Suprapubic skin (tissue), 4 donors: ENCODE measurements at regions not wholly inside any gene's neighbourhood (a gene's known extent, or its start where the extent isn't known, plus 50 kb on each side); places are given as distances from the start of the nearest gene placed in this dataset.

Source experiments
- DNase-seq, 2 donors: peaks; one replicate each; pipeline ENCODE4 v3.0.0-alpha.2; 2019; ENCODE audit warnings: low spot score in 2 of 2
- H3K27ac ChIP-seq: fragments of 200-600 bp; sonication (generic); one replicate; pipeline ENCODE4 v1.5.1; 2019
- H3K27me3 ChIP-seq: fragments of 200-600 bp; sonication (generic); one replicate; pipeline ENCODE4 v1.5.1; 2019
- H3K36me3 ChIP-seq: fragments of 200-600 bp; sonication (generic); one replicate; pipeline ENCODE4 v1.5.1; 2019
- H3K4me1 ChIP-seq: fragments of 200-600 bp; sonication (generic); one replicate; pipeline ENCODE4 v1.5.1; 2019
- H3K4me3 ChIP-seq: fragments of 200-600 bp; sonication (generic); one replicate; pipeline ENCODE4 v1.5.1; 2019; ENCODE audit warnings: mild to moderate bottlenecking
- H3K9me3 ChIP-seq: fragments of 200-600 bp; sonication (generic); one replicate; pipeline ENCODE4 v1.5.1; 2019
- EP300 ChIP-seq: sonication (generic); formaldehyde crosslinking; IDR thresholded peaks from one replicate; pipeline ENCODE4 v1.6.1; 2017; ENCODE audit warnings: antibody characterized with exemption
- POLR2A ChIP-seq, 2 donors: fragments of 450-650 bp; IDR thresholded peaks; one replicate each; pipeline ENCODE4 v1.6.1; 2017; ENCODE audit warnings: antibody characterized with exemption in 2 of 2, mild to moderate bottlenecking in 2 of 2, moderate library complexity in 2 of 2
- POLR2AphosphoS5 ChIP-seq, 3 donors: sonication (generic); formaldehyde crosslinking; IDR thresholded peaks; one replicate each; pipeline ENCODE4 v1.6.1; 2017; ENCODE audit warnings: antibody characterized with exemption in 3 of 3
- whole genome bisulfite sequencing: methylation state at CpG from one replicate; pipeline ENCODE4 v1.1.5; 2018; 5-methylcytosine and 5-hydroxymethylcytosine counted together
- TF ChIP-seq, protein P1 (sequence below), 2 donors: fragments of 200-600 bp in 1 of 2; fragments of 450-650 bp in 1 of 2; sonication (generic) in 1 of 2; IDR thresholded peaks; one replicate each; pipeline ENCODE4 v1.5.1; 2016 to 2019; ENCODE audit warnings: antibody characterized with exemption in 2 of 2, mild to moderate bottlenecking in 1 of 2, moderate library complexity in 1 of 2

DNA sequence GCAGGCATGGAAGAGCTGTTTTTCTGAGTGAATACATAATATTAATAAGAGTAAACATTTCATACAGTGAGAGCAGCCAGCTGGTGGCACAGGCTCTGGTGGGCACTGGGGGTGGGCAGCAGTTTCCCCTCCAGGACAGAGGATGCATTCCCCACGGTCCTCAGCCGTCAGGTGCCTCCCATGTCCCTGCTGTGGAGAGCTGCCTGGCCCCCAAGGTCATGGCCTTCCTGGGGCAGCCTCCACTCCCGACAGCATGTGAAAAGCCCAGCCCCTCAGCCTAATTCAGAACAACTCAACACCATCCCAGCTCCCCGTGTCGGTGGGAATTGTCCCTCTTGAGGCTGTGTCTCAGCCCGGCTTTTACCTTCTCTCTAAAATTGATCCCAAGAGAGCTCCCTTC, 147.4 kb downstream of the GALR1 start:
- Histone ChIP-seq H3K27ac (no peak overlapping the region), H3K36me3 (no peaks in the 10 kb centered on the region), H3K4me3 (no peak overlapping the region), H3K27me3 (no peaks in the 10 kb centered on the region), H3K9me3 (no peaks in the 10 kb centered on the region), H3K4me1 (peaks cover 6% of the 10 kb centered on the region)
- TF ChIP-seq POLR2AphosphoS5 (IDR thresholded peaks at IDR 0.05): no peak
- no peak for TF ChIP-seq EP300
- no peak for TF ChIP-seq POLR2A (IDR thresholded peaks at IDR 0.05)
- TF ChIP-seq, protein P1, sequence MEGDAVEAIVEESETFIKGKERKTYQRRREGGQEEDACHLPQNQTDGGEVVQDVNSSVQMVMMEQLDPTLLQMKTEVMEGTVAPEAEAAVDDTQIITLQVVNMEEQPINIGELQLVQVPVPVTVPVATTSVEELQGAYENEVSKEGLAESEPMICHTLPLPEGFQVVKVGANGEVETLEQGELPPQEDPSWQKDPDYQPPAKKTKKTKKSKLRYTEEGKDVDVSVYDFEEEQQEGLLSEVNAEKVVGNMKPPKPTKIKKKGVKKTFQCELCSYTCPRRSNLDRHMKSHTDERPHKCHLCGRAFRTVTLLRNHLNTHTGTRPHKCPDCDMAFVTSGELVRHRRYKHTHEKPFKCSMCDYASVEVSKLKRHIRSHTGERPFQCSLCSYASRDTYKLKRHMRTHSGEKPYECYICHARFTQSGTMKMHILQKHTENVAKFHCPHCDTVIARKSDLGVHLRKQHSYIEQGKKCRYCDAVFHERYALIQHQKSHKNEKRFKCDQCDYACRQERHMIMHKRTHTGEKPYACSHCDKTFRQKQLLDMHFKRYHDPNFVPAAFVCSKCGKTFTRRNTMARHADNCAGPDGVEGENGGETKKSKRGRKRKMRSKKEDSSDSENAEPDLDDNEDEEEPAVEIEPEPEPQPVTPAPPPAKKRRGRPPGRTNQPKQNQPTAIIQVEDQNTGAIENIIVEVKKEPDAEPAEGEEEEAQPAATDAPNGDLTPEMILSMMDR (IDR thresholded peaks at IDR 0.05): no peak
- no peak for DNase-seq
- 84% methylated on average over 6 of the region's 6 CpGs for WGBS

GRCh38 chr18:77397617-77398016, 148.0 kb downstream of the GALR1 start:
- TF ChIP-seq, protein P1 (IDR thresholded peaks at IDR 0.05): no peak
- TF ChIP-seq POLR2A (IDR thresholded peaks at IDR 0.05): no peak
- TF ChIP-seq EP300: no peak
- TF ChIP-seq POLR2AphosphoS5 (IDR thresholded peaks at IDR 0.05): no peak
- H3K4me3 ChIP-seq: no peak overlapping the region
- H3K27me3 ChIP-seq: no peaks in the 10 kb centered on the region
- no peak overlapping the region for H3K27ac ChIP-seq
- no peaks in the 10 kb centered on the region for H3K9me3 ChIP-seq
- WGBS: 78% methylated on average over 4 of the region's 4 CpGs
- no peak for DNase-seq
- peaks cover 6% of the 10 kb centered on the region for H3K4me1 ChIP-seq
- no peaks in the 10 kb centered on the region for H3K36me3 ChIP-seq

DNA sequence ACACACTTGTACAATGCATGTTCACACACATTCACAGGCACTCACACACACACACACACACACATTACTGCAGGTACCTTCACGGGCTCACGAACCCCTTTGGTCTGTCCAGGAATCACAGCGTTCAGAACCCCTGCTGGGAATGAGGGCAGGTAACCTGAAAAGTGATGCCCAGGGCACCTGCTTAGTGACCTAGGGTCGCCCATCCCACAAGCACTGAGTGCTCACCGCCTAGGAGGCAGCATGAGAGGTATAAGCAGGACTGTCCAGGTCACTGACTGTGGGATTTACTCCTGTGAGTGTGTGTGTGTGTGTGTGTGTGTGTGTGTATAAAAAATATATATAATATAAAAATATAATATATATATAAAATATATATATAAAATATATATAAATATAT, 150.9 kb downstream of the GALR1 start:
- H3K27ac ChIP-seq: no peak overlapping the region
- no peaks in the 10 kb centered on the region for H3K9me3 ChIP-seq
- H3K4me3 ChIP-seq: no peak overlapping the region
- H3K36me3 ChIP-seq: no peaks in the 10 kb centered on the region
- peaks cover 2% of the 10 kb centered on the region for H3K4me1 ChIP-seq
- no peaks in the 10 kb centered on the region for H3K27me3 ChIP-seq
- 88% methylated on average over 5 of the region's 5 CpGs for WGBS
- TF ChIP-seq, protein P1 (IDR thresholded peaks at IDR 0.05): no peak
- TF ChIP-seq POLR2AphosphoS5 (IDR thresholded peaks at IDR 0.05) (no peak), POLR2A (IDR thresholded peaks at IDR 0.05) (no peak), EP300 (no peak)
- DNase-seq: no peak

DNA sequence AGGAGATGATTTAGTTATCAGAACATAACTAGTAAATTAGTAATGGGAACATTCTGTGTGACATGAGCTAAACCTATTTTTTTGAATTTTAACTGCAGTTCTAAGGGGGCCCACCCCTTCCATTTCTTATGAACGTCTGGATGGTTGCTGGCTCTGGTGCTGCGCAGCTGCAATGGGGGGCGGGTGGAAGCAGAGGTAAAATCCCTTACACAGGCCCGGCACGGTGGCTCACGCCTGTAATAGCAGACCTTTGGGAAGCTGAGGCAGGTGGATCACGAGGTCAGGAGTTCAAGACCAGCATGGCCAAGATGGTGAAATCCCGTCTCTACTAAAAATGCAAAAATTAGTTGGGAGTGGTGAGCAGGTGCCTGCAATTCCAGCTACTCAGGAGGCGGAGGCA, 151.5 kb downstream of the GALR1 start:
- whole genome bisulfite sequencing: 66% methylated on average over 9 of the region's 9 CpGs
- DNase-seq: no peak
- Histone ChIP-seq H3K9me3 (no peaks in the 10 kb centered on the region), H3K4me3 (no peak overlapping the region), H3K27me3 (no peaks in the 10 kb centered on the region), H3K36me3 (no peaks in the 10 kb centered on the region), H3K4me1 (no peaks in the 10 kb centered on the region), H3K27ac (no peak overlapping the region)
- TF ChIP-seq POLR2A (IDR thresholded peaks at IDR 0.05) (no peak), POLR2AphosphoS5 (IDR thresholded peaks at IDR 0.05) (no peak), EP300 (no peak)
- TF ChIP-seq, protein P1 (IDR thresholded peaks at IDR 0.05): no peak

- Histone ChIP-seq H3K9me3 (no peaks in the 10 kb centered on the region), H3K4me1 (no peaks in the 10 kb centered on the region), H3K27ac (no peak overlapping the region), H3K36me3 (no peaks in the 10 kb centered on the region), H3K4me3 (no peak overlapping the region), H3K27me3 (no peaks in the 10 kb centered on the region)
- DNase-seq: no peak
- TF ChIP-seq EP300 (no peak), POLR2AphosphoS5 (IDR thresholded peaks at IDR 0.05) (no peak), POLR2A (IDR thresholded peaks at IDR 0.05) (no peak)
- TF ChIP-seq, protein P1 (IDR thresholded peaks at IDR 0.05): no peak
- WGBS: 91% methylated on average over 14 of the region's 14 CpGs
Measured at GRCh38 chr18:77403969-77404535, 154.4 kb downstream of the GALR1 start.
